ENCODE measurements at regions not wholly inside any gene's neighbourhood (a gene's known extent, or its start where the extent isn't known, plus 50 kb on each side); places are given as distances from the start of the nearest gene placed in this dataset.

GRCh38 chr12:126112141-126112540 is 1046.9 kb downstream of the AACS start:
- WGBS, 10 experiments = 0 to 86% (median 56%) methylated on average over 1 of the region's 1 CpG; no CpG with 5 or more reads in 2 of the 10 experiments
- no peak for ATAC-seq (replicated peaks in 6 of 8)
- in situ Hi-C loops (cut with MboI; ENCODE audit: low pct_unique_long_range_greater_than_20kb in 2 of 9, low sequenced_read_pairs in 9 of 9, unreplicated experiment in 9 of 9) = no loop called here
- H3K27ac ChIP-seq = no peak overlapping the region
- H3K4me1 ChIP-seq (replicated peaks in 1 of 2) = no peaks in the 10 kb centered on the region
- H3K4me3 ChIP-seq = no peak overlapping the region

DNA sequence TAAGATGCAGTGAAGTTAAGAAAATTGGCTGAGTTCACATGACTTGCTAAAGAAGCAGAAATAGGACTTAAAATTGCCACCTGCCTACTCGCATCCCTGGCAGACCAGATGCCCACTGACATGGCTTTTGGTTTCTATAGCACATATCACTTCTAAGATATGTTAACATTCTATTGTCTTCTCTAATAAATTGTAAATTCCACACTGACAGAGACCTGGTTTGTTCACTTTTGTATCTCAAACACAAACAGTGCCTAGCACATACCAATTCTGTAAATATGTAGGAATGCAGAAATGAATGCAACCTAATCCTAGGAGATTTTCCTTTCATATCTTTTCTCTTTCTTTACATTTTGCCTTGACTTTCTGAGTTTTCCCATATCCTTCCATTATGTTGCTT is 1047.6 kb downstream of the AACS start:
- Histone ChIP-seq H3K27ac (no peak overlapping the region), H3K4me1 (replicated peaks in 1 of 2) (no peaks in the 10 kb centered on the region), H3K4me3 (no peak overlapping the region)
- in situ Hi-C loops (cut with MboI; ENCODE audit: low pct_unique_long_range_greater_than_20kb in 2 of 9, low sequenced_read_pairs in 9 of 9, unreplicated experiment in 9 of 9) = no loop called here
- 0 to 89% (median 43%) methylated on average over 1 of the region's 1 CpG; no CpG with 5 or more reads in 3 of the 10 experiments for WGBS, 10 experiments
- ATAC-seq (replicated peaks in 6 of 8) = peak in 1 of 8 experiments; percentile 32

GRCh38 chr12:126114441-126114840 is 1049.2 kb downstream of the AACS start:
- H3K4me1 ChIP-seq (replicated peaks in 1 of 2) = no peaks in the 10 kb centered on the region
- ATAC-seq (replicated peaks in 6 of 8) = peak in 1 of 8 experiments; percentile 61
- in situ Hi-C loops (cut with MboI; ENCODE audit: low pct_unique_long_range_greater_than_20kb in 2 of 9, low sequenced_read_pairs in 9 of 9, unreplicated experiment in 9 of 9) = no loop called here
- no peak overlapping the region for H3K4me3 ChIP-seq
- H3K27ac ChIP-seq = no peak overlapping the region
- 0 to 80% (median 26%) methylated on average over 1 to 5 of the region's 5 CpGs; no CpG with 5 or more reads in 1 of the 10 experiments for WGBS, 10 experiments

GRCh38 chr12:126117502-126117901 is 1052.3 kb downstream of the AACS start:
- Histone ChIP-seq H3K27ac (no peak overlapping the region), H3K4me1 (replicated peaks in 1 of 2) (no peaks in the 10 kb centered on the region), H3K4me3 (no peak overlapping the region)
- ATAC-seq (replicated peaks in 6 of 8) = no peak
- WGBS, 10 experiments = 0 to 74% (median 33%) methylated on average over 1 to 3 of the region's 3 CpGs; no CpG with 5 or more reads in 3 of the 10 experiments
- in situ Hi-C loops (cut with MboI; ENCODE audit: low pct_unique_long_range_greater_than_20kb in 2 of 9, low sequenced_read_pairs in 9 of 9, unreplicated experiment in 9 of 9) = no loop called here

DNA sequence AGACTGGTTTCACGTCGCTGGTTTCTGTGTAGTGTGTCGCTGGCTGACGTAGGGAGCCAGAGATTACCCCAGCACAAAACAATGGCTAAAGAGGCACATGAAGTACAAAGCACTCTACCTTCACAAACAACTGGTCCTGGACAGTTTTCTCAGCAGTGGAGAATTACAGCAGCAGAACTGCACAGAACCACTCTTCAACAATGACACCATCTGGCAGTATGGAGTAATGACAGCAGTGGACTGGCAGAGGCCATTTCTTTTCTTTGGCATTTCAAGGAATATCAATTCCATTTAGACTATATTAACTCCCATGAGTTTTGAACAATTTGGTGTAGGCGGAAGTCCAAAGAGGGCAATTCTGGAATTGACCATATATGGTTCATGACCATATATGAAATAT is 1074.1 kb downstream of the AACS start:
- no peaks in the 10 kb centered on the region for H3K4me1 ChIP-seq (replicated peaks in 1 of 2)
- no peak for ATAC-seq (replicated peaks in 6 of 8)
- 0 to 88% (median 71%) methylated on average over 1 to 5 of the region's 5 CpGs; no CpG with 5 or more reads in 2 of the 10 experiments for WGBS, 10 experiments
- H3K27ac ChIP-seq = no peak overlapping the region
- H3K4me3 ChIP-seq = no peak overlapping the region
- in situ Hi-C loops (cut with MboI; ENCODE audit: low pct_unique_long_range_greater_than_20kb in 2 of 9, low sequenced_read_pairs in 9 of 9, unreplicated experiment in 9 of 9) = no loop called here

- H3K4me1 ChIP-seq (replicated peaks in 1 of 2) = no peaks in the 10 kb centered on the region
- ATAC-seq (replicated peaks in 6 of 8) = no peak
- 20 to 100% (median 60%) methylated on average over 1 to 4 of the region's 4 CpGs; no CpG with 5 or more reads in 3 of the 10 experiments for WGBS, 10 experiments
- no peak overlapping the region for H3K4me3 ChIP-seq
- in situ Hi-C loops (cut with MboI; ENCODE audit: low pct_unique_long_range_greater_than_20kb in 2 of 9, low sequenced_read_pairs in 9 of 9, unreplicated experiment in 9 of 9) = no loop called here
- H3K27ac ChIP-seq = no peak overlapping the region
Measured at GRCh38 chr12:126144603-126145002, 1079.4 kb downstream of the AACS start.

- Histone ChIP-seq H3K4me3 (no peak overlapping the region), H3K27ac (no peak overlapping the region), H3K4me1 (replicated peaks in 1 of 2) (no peaks in the 10 kb centered on the region)
- ATAC-seq (replicated peaks in 6 of 8) = no peak
- 0 to 60% (median 0%) methylated on average over 1 of the region's 1 CpG; no CpG with 5 or more reads in 3 of the 10 experiments for WGBS, 10 experiments
- in situ Hi-C loops (cut with MboI; ENCODE audit: low pct_unique_long_range_greater_than_20kb in 2 of 9, low sequenced_read_pairs in 9 of 9, unreplicated experiment in 9 of 9) = no loop called here
Measured at GRCh38 chr12:126147321-126147720, 1082.1 kb downstream of the AACS start.

DNA sequence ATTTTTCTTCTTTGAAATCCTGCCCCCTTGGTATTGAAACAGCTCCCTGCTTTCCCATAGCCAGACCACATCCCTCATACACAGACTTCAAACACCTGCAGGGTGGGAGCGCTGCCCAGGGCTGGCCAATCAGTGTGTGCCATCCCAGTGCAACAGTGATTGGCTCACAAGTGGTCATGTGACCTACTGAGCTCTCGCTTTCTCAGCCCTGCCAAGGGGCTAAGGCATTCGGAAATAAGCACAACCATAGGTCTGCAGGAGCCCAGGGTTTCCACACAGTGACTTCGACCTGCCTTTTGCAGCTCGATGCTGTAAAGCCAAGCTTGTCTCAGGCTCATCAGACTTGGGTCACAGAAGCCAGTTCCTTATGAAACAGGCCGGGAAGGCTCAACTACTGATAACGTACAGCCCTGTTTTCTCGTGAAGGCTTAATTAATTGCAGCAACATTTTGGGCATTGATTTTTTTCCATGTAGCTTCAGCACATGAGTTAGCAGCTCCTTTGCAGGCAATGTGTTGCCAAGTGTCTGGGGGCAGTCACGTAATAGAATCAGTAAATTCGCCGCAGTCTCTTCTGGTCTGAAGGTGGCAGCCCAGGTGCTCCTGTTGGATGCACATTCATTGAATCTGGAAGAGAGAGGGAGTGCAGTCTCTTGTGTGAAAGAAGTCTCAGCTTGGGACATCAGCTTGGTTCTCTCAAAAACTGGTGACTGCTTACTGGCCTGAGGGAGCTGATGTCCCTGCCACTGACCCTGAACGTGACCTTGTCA is 1091.8 kb downstream of the AACS start:
- H3K4me1 ChIP-seq (replicated peaks in 1 of 2) = no peaks in the 10 kb centered on the region
- 0 to 92% (median 35%) methylated on average over 1 to 5 of the region's 12 CpGs; no CpG with 5 or more reads in 2 of the 10 experiments for WGBS, 10 experiments
- no peak overlapping the region for H3K4me3 ChIP-seq
- peak in 3 of 8 experiments; percentile 18 to 98 (median 86) for ATAC-seq (replicated peaks in 6 of 8)
- no peak overlapping the region for H3K27ac ChIP-seq
- in situ Hi-C loops (cut with MboI; ENCODE audit: low pct_unique_long_range_greater_than_20kb in 2 of 9, low sequenced_read_pairs in 9 of 9, unreplicated experiment in 9 of 9) = no loop called here

- H3K27ac ChIP-seq = no peak overlapping the region
- ATAC-seq (replicated peaks in 6 of 8) = no peak
- no peak overlapping the region for H3K4me3 ChIP-seq
- no peaks in the 10 kb centered on the region for H3K4me1 ChIP-seq (replicated peaks in 1 of 2)
- 30 to 96% (median 58%) methylated on average over 2 to 5 of the region's 5 CpGs; no CpG with 5 or more reads in 1 of the 10 experiments for WGBS, 10 experiments
- in situ Hi-C loops (cut with MboI; ENCODE audit: low pct_unique_long_range_greater_than_20kb in 2 of 9, low sequenced_read_pairs in 9 of 9, unreplicated experiment in 9 of 9) = no loop called here
Measured at GRCh38 chr12:126157575-126157966, 1092.3 kb downstream of the AACS start.

DNA sequence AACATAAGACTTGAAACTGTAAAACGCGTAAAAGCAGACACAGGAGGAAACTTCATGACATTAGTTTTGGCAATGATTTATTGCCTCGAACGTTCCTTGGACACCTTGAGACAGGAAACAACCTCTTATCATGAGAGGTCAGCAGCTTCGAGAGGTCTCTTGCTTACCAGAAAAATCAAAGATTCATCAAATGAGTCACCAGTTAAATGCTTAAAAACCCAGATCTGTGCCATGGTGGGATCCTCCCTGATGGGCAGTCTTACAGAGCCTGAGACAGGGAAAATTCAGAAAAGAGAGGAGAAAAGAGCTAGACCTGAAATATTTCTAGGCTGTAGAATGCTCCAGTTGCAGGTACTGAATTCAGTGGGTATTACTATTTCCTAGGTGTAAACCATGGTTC is 1093.9 kb downstream of the AACS start:
- Histone ChIP-seq H3K27ac (no peak overlapping the region), H3K4me3 (no peak overlapping the region), H3K4me1 (replicated peaks in 1 of 2) (no peaks in the 10 kb centered on the region)
- no peak for ATAC-seq (replicated peaks in 6 of 8)
- in situ Hi-C loops (cut with MboI; ENCODE audit: low pct_unique_long_range_greater_than_20kb in 2 of 9, low sequenced_read_pairs in 9 of 9, unreplicated experiment in 9 of 9) = no loop called here
- WGBS, 10 experiments = 28 to 100% (median 73%) methylated on average over 1 to 5 of the region's 5 CpGs; no CpG with 5 or more reads in 1 of the 10 experiments

GRCh38 chr12:126160912-126161311 is 1095.7 kb downstream of the AACS start:
- H3K27ac ChIP-seq = no peak overlapping the region
- ATAC-seq (replicated peaks in 6 of 8) = no peak
- H3K4me1 ChIP-seq (replicated peaks in 1 of 2) = no peaks in the 10 kb centered on the region
- in situ Hi-C loops (cut with MboI; ENCODE audit: low pct_unique_long_range_greater_than_20kb in 2 of 9, low sequenced_read_pairs in 9 of 9, unreplicated experiment in 9 of 9) = no loop called here
- no peak overlapping the region for H3K4me3 ChIP-seq
- WGBS, 10 experiments = 0 to 60% (median 0%) methylated on average over 1 of the region's 1 CpG; no CpG with 5 or more reads in 3 of the 10 experiments

GRCh38 chr12:126163984-126164383 is 1098.7 kb downstream of the AACS start:
- 0 to 73% (median 40%) methylated on average over 1 to 5 of the region's 8 CpGs; no CpG with 5 or more reads in 3 of the 10 experiments for WGBS, 10 experiments
- in situ Hi-C loops (cut with MboI; ENCODE audit: low pct_unique_long_range_greater_than_20kb in 2 of 9, low sequenced_read_pairs in 9 of 9, unreplicated experiment in 9 of 9) = no loop called here
- no peak for ATAC-seq (replicated peaks in 6 of 8)

GRCh38 chr12:126171937-126172559 is 1106.8 kb downstream of the AACS start:
- peak in 2 of 8 experiments; percentile 18 to 97 for ATAC-seq (replicated peaks in 6 of 8)
- in situ Hi-C loops (cut with MboI; ENCODE audit: low pct_unique_long_range_greater_than_20kb in 2 of 9, low sequenced_read_pairs in 9 of 9, unreplicated experiment in 9 of 9) = no loop called here
- H3K4me3 ChIP-seq = no peak overlapping the region
- H3K4me1 ChIP-seq (replicated peaks in 1 of 2) = no peaks in the 10 kb centered on the region
- 0 to 90% (median 46%) methylated on average over 1 to 5 of the region's 5 CpGs; no CpG with 5 or more reads in 2 of the 10 experiments for WGBS, 10 experiments
- H3K27ac ChIP-seq = no peak overlapping the region

More at GRCh38 chr12:126163984-126164383, 1098.7 kb downstream of the AACS start:
- Histone ChIP-seq H3K4me1 (replicated peaks in 1 of 2) (no peaks in the 10 kb centered on the region), H3K27ac (no peak overlapping the region), H3K4me3 (no peak overlapping the region)

All from motor neuron (in vitro differentiated cells).